SK-N-MC (cell line): ENCODE measurements at regions not wholly inside any gene's neighbourhood (a gene's known extent, or its start where the extent isn't known, plus 50 kb on each side); places are given as distances from the start of the nearest gene placed in this dataset.

Source experiments
- FOXP2 ChIP-seq: optimal IDR thresholded peaks from 2 replicates; pipeline ENCODE3; 2011; ENCODE audit warnings: mild to moderate bottlenecking, moderate library complexity; ENCODE audit not compliant: insufficient read depth; ENCODE audit errors: extremely low read length, control extremely low read depth
- POLR2AphosphoS5 ChIP-seq: IDR thresholded peaks from 2 replicates; pipeline ENCODE4 v1.6.1; 2012; ENCODE audit warnings: mild to moderate bottlenecking, low read depth, low read length, borderline replicate concordance

- TF ChIP-seq POLR2AphosphoS5 (no peak), FOXP2 (no peak)
These were observed 917.7 kb upstream of the INTU start for GRCh38 chr4:126715067-126715466.
